NCI-H2107 (cell line): ENCODE measurements at regions not wholly inside any gene's neighbourhood (a gene's known extent, or its start where the extent isn't known, plus 50 kb on each side); places are given as distances from the start of the nearest gene placed in this dataset.

Source experiments
- DNase-seq: peaks from one replicate; lab custom pipeline; 2025; lab: John Stamatoyannopoulos, UW

- no peak for DNase-seq
Measured at GRCh38 chr11:69931994-69932910, 113.0 kb upstream of the FGF3 start.

- no peak for DNase-seq
Measured at GRCh38 chr11:69934861-69935494, 115.8 kb upstream of the FGF3 start.

GRCh38 chr11:69935941-69936505, 116.8 kb upstream of the FGF3 start:
- DNase-seq, result no peak

- no peak for DNase-seq
Measured at GRCh38 chr11:69936771-69937170, 117.6 kb upstream of the FGF3 start.

- DNase-seq, result no peak
Measured at GRCh38 chr11:69938206-69938605, 119.0 kb upstream of the FGF3 start.

GRCh38 chr11:69939551-69940245, 120.5 kb upstream of the FGF3 start:
- DNase-seq, result no peak

GRCh38 chr11:69940246-69940610, 121.0 kb upstream of the FGF3 start:
- no peak for DNase-seq

- no peak for DNase-seq
Measured at GRCh38 chr11:69941546-69942332, 122.5 kb upstream of the FGF3 start.

- no peak for DNase-seq
Measured at GRCh38 chr11:69942333-69942820, 123.2 kb upstream of the FGF3 start.

GRCh38 chr11:69943066-69943465, 123.8 kb upstream of the FGF3 start:
- no peak for DNase-seq

- DNase-seq, result no peak
Measured at GRCh38 chr11:69943506-69943905, 124.3 kb upstream of the FGF3 start.

GRCh38 chr11:69944146-69944795, 125.1 kb upstream of the FGF3 start:
- DNase-seq, result no peak

- DNase-seq, result no peak
Measured at GRCh38 chr11:69945157-69945556, 125.9 kb upstream of the FGF3 start.

GRCh38 chr11:69947059-69947792, 128.0 kb upstream of the FGF3 start:
- DNase-seq, result no peak

GRCh38 chr11:69947793-69948255, 128.6 kb upstream of the FGF3 start:
- DNase-seq, result no peak

GRCh38 chr11:69948256-69949141, 129.3 kb upstream of the FGF3 start:
- DNase-seq, result no peak

- no peak for DNase-seq
Measured at GRCh38 chr11:69949327-69949726, 128.8 kb upstream of the ANO1 start.

GRCh38 chr11:69950120-69950519, 128.0 kb upstream of the ANO1 start:
- DNase-seq, result no peak

- DNase-seq, result no peak
Measured at GRCh38 chr11:69950621-69951020, 127.5 kb upstream of the ANO1 start.
